VCaP (cell line): ENCODE measurements at regions not wholly inside any gene's neighbourhood (a gene's known extent, or its start where the extent isn't known, plus 50 kb on each side); places are given as distances from the start of the nearest gene placed in this dataset.
A peak's percentile ranks its signal among the peaks of the same experiment; 100 is the strongest.

Source experiments
- H3K27ac ChIP-seq: fragments of 450-650 bp; 2 replicates; pipeline ENCODE4 v1.5.1; 2017
- CTCF ChIP-seq: fragments of 450-650 bp; conservative IDR thresholded peaks from 2 replicates; pipeline ENCODE4 v1.5.1; 2017; ENCODE audit warnings: mild to moderate bottlenecking, moderate library complexity

- no peak for TF ChIP-seq CTCF
- no peak overlapping the region for H3K27ac ChIP-seq
These were observed 66.7 kb downstream of the KCNA5 start for GRCh38 chr12:5110345-5110744.

GRCh38 chr12:5114436-5114835, 70.8 kb downstream of the KCNA5 start:
- TF ChIP-seq CTCF = no peak
- no peak overlapping the region for H3K27ac ChIP-seq

GRCh38 chr12:5121784-5122183, 78.1 kb downstream of the KCNA5 start:
- H3K27ac ChIP-seq = peak overlapping the region; percentile 74

- peak overlapping the region; percentile 74 for H3K27ac ChIP-seq
These were observed 78.7 kb downstream of the KCNA5 start for GRCh38 chr12:5122256-5122831.

GRCh38 chr12:5123921-5124320, 80.2 kb downstream of the KCNA5 start:
- H3K27ac ChIP-seq = no peak overlapping the region
- no peak for TF ChIP-seq CTCF

GRCh38 chr12:5124401-5124800, 80.7 kb downstream of the KCNA5 start:
- no peak overlapping the region for H3K27ac ChIP-seq
- TF ChIP-seq CTCF = no peak

GRCh38 chr12:5134861-5135525, 91.3 kb downstream of the KCNA5 start:
- H3K27ac ChIP-seq = no peak overlapping the region
- no peak for TF ChIP-seq CTCF

GRCh38 chr12:5138256-5138655, 94.6 kb downstream of the KCNA5 start:
- no peak overlapping the region for H3K27ac ChIP-seq
- TF ChIP-seq CTCF = no peak

- TF ChIP-seq CTCF = no peak
- no peak overlapping the region for H3K27ac ChIP-seq
These were observed 95.2 kb downstream of the KCNA5 start for GRCh38 chr12:5138845-5139244.
